Astrocyte of the spinal cord (primary cell): ENCODE measurements at regions not wholly inside any gene's neighbourhood (a gene's known extent, or its start where the extent isn't known, plus 50 kb on each side); places are given as distances from the start of the nearest gene placed in this dataset.

Experiments used
- DNase-seq: peaks from one replicate; pipeline ENCODE4 v3.0.0; 2011; ENCODE audit warnings: low read depth, low spot score
- H3K4me3 ChIP-seq: 2 replicates; pipeline ENCODE4 v1.5.1; 2011; ENCODE audit warnings: low read depth, mild to moderate bottlenecking, low read length, moderate library complexity
- CTCF ChIP-seq: IDR thresholded peaks from 2 replicates; pipeline ENCODE4 v1.5.1; 2012; ENCODE audit warnings: low read depth, mild to moderate bottlenecking, low read length, inconsistent platforms
- in situ Hi-C: cut with HindIII; loops from 2 replicates; pipeline ENCODE4 v1.10.0; 2017; ENCODE audit warnings: low sequenced_read_pairs

GRCh38 chr1:244322791-244323521, 128.8 kb downstream of the ADSS2 start:
- in situ Hi-C loops = no loop called here
- no peak overlapping the region for H3K4me3 ChIP-seq
- TF ChIP-seq CTCF = no peak
- peak; percentile 96 for DNase-seq

- in situ Hi-C loops = no loop called here
- H3K4me3 ChIP-seq = no peak overlapping the region
- no peak for DNase-seq
- TF ChIP-seq CTCF = no peak
Measured at GRCh38 chr1:244324176-244324883, 127.4 kb downstream of the ADSS2 start.

GRCh38 chr1:244325056-244325758, 126.5 kb downstream of the ADSS2 start:
- DNase-seq = no peak
- H3K4me3 ChIP-seq = no peak overlapping the region
- no peak for TF ChIP-seq CTCF
- in situ Hi-C loops = no loop called here

GRCh38 chr1:244326757-244327156, 125.0 kb downstream of the ADSS2 start:
- no peak for DNase-seq
- no peak for TF ChIP-seq CTCF
- in situ Hi-C loops = no loop called here
- H3K4me3 ChIP-seq = no peak overlapping the region

- in situ Hi-C loops = no loop called here
- no peak for DNase-seq
- no peak for TF ChIP-seq CTCF
- no peak overlapping the region for H3K4me3 ChIP-seq
Measured at GRCh38 chr1:244327533-244327932, 124.2 kb downstream of the ADSS2 start.

- TF ChIP-seq CTCF = no peak
- in situ Hi-C loops = no loop called here
- no peak for DNase-seq
- H3K4me3 ChIP-seq = no peak overlapping the region
Measured at GRCh38 chr1:244328476-244328875, 123.2 kb downstream of the ADSS2 start.
